Hematopoietic multipotent progenitor cell treated with erythropoietin and hydrocortisone succinate and interleukin-3 and kit ligand, for 8 days (in vitro differentiated cells): ENCODE measurements at regions not wholly inside any gene's neighbourhood (a gene's known extent, or its start where the extent isn't known, plus 50 kb on each side); places are given as distances from the start of the nearest gene placed in this dataset.

Experiments
- DNase-seq: peaks from one replicate; pipeline ENCODE4 v3.0.0-alpha.2; 2015

- DNase-seq: no peak
Measured at GRCh38 chr9:17018540-17019196, 116.2 kb upstream of the CNTLN start.

GRCh38 chr9:17017931-17018491, 116.8 kb upstream of the CNTLN start:
- no peak for DNase-seq

GRCh38 chr9:17013891-17014290, 120.9 kb upstream of the CNTLN start:
- DNase-seq: no peak

GRCh38 chr9:17013010-17013409, 121.8 kb upstream of the CNTLN start:
- no peak for DNase-seq

GRCh38 chr9:17011880-17012279, 123.0 kb upstream of the CNTLN start:
- no peak for DNase-seq

GRCh38 chr9:17009071-17009470, 125.8 kb upstream of the CNTLN start:
- no peak for DNase-seq

- DNase-seq: no peak
Measured at GRCh38 chr9:17005056-17005823, 129.6 kb upstream of the CNTLN start.

- no peak for DNase-seq
Measured at GRCh38 chr9:17004500-17004899, 130.3 kb upstream of the CNTLN start.

GRCh38 chr9:17003576-17004240, 131.1 kb upstream of the CNTLN start:
- DNase-seq: no peak

- no peak for DNase-seq
Measured at GRCh38 chr9:16996901-16997491, 126.5 kb upstream of the BNC2 start.

GRCh38 chr9:16992138-16992537, 121.7 kb upstream of the BNC2 start:
- DNase-seq: no peak

GRCh38 chr9:16987026-16987425, 116.6 kb upstream of the BNC2 start:
- DNase-seq: no peak

GRCh38 chr9:16986556-16986955, 116.1 kb upstream of the BNC2 start:
- DNase-seq: no peak

GRCh38 chr9:16985559-16986348, 115.3 kb upstream of the BNC2 start:
- no peak for DNase-seq

GRCh38 chr9:16982780-16983310, 112.4 kb upstream of the BNC2 start:
- DNase-seq: no peak

GRCh38 chr9:16976427-16976826, 106.0 kb upstream of the BNC2 start:
- DNase-seq: no peak

- no peak for DNase-seq
Measured at GRCh38 chr9:16974436-16974835, 104.0 kb upstream of the BNC2 start.

GRCh38 chr9:16970321-16970720, 99.9 kb upstream of the BNC2 start:
- DNase-seq: no peak

- no peak for DNase-seq
Measured at GRCh38 chr9:16964228-16964627, 93.8 kb upstream of the BNC2 start.

GRCh38 chr9:16960084-16960483, 89.6 kb upstream of the BNC2 start:
- no peak for DNase-seq

- DNase-seq: no peak
Measured at GRCh38 chr9:16959391-16959790, 88.9 kb upstream of the BNC2 start.

GRCh38 chr9:16954040-16954439, 83.6 kb upstream of the BNC2 start:
- DNase-seq: no peak
